K562 (cell line): ENCODE measurements at regions not wholly inside any gene's neighbourhood (a gene's known extent, or its start where the extent isn't known, plus 50 kb on each side); places are given as distances from the start of the nearest gene placed in this dataset.

ENCODE experiments used
- CC2D1A ChIP-seq: fragments of 450-650 bp; IDR thresholded peaks from 2 replicates; pipeline ENCODE4 v1.6.1; 2017; ENCODE audit warnings: mild to moderate bottlenecking
- CREB1 ChIP-seq, 2 experiments: sonication (generic) in 1 of 2; formaldehyde crosslinking in 1 of 2; IDR thresholded peaks; 2 replicates each; pipeline versions ENCODE4 v1.6.1 to v1.8.0; 2012 to 2022; ENCODE audit warnings: inconsistent platforms in 1 of 2, mild to moderate bottlenecking in 1 of 2, missing genetic modification reagents in 1 of 2, moderate library complexity in 1 of 2
- EZH2 ChIP-seq: IDR thresholded peaks from 2 replicates; pipeline ENCODE4 v1.6.1; 2012; ENCODE audit warnings: low read depth, mild to moderate bottlenecking, inconsistent platforms, low read length, borderline replicate concordance
- GABPA ChIP-seq: fragments of 200-800 bp; sonication (Bioruptor generic); conservative IDR thresholded peaks from 2 replicates; pipeline ENCODE4 v1.6.1; 2016; ENCODE audit warnings: low read depth, missing genetic modification characterization, missing compliant biosample characterization
- HEY1 ChIP-seq: fragments of 250-450 bp; sonication (Bioruptor Pico); IDR thresholded peaks from 2 replicates; pipeline ENCODE4 v1.5.0; 2020; ENCODE audit warnings: mild to moderate bottlenecking, moderate library complexity, borderline replicate concordance
- L3MBTL2 ChIP-seq: fragments of 450-650 bp; IDR thresholded peaks from 2 replicates; pipeline ENCODE4 v1.6.1; 2016; ENCODE audit warnings: mild to moderate bottlenecking, moderate library complexity
- MED1 ChIP-seq: sonication (generic); formaldehyde crosslinking; IDR thresholded peaks from 2 replicates; pipeline ENCODE4 v1.8.1; 2023; ENCODE audit warnings: missing genetic modification reagents, borderline replicate concordance
- SP2 ChIP-seq: IDR thresholded peaks from 2 replicates; pipeline ENCODE4 v1.6.1; 2011; ENCODE audit warnings: mild to moderate bottlenecking, low read depth, low read length, moderate library complexity; ENCODE audit not compliant: poor library complexity, severe bottlenecking; ENCODE audit errors: extremely low read depth
- TF ChIP-seq, protein P1 (sequence below), 3 experiments: IDR thresholded peaks in 2 of 3; conservative IDR thresholded peaks in 1 of 3; 2 replicates each; pipeline ENCODE4 v1.5.1; 2011 to 2012; ENCODE audit warnings: low read length in 3 of 3, mild to moderate bottlenecking in 3 of 3, control low read depth in 2 of 3, improper control_type of control experiment in 1 of 3, inconsistent platforms in 1 of 3, low read depth in 1 of 3, mixed read lengths in 1 of 3, moderate library complexity in 1 of 3; ENCODE audit not compliant: insufficient read depth in 2 of 3
- TF ChIP-seq, protein P2 (sequence below): conservative IDR thresholded peaks from 2 replicates; pipeline ENCODE4 v1.6.1; 2011; ENCODE audit warnings: low read depth, mild to moderate bottlenecking, low read length; ENCODE audit not compliant: control insufficient read depth
- TF ChIP-seq, protein P3 (sequence below): fragments of 150-350 bp; conservative IDR thresholded peaks from 2 replicates; pipeline ENCODE4 v1.6.1; 2014; ENCODE audit warnings: low read length
- TF ChIP-seq, protein P4 (sequence below): fragments of 450-650 bp; IDR thresholded peaks from 2 replicates; pipeline ENCODE4 v1.6.1; 2016; ENCODE audit warnings: mild to moderate bottlenecking, moderate library complexity
- TF ChIP-seq, protein P5 (sequence below): sonication (generic); formaldehyde crosslinking; IDR thresholded peaks from 2 replicates; pipeline ENCODE4 v1.8.0; 2023; ENCODE audit warnings: mild to moderate bottlenecking, missing genetic modification reagents

DNA sequence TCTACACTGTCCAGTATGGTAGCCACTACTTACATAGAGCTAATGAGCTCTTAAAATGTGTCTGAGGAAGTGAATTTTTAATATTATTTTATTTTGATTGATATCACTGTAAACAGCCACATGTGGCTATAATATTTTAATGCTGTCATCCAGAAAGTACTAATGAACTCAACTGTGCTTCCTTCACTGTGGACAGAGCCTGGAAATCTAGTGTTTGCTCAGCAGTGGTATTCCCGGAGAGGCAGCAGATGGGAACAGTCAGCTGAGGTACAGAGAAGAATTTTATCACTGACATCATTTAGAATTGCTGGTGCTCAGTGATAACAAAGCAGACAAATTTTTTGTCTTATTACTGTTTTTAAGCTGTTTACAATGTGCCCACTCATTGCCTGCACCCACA is 68.7 kb upstream of the ACP3 start:
- TF ChIP-seq, protein P1, sequence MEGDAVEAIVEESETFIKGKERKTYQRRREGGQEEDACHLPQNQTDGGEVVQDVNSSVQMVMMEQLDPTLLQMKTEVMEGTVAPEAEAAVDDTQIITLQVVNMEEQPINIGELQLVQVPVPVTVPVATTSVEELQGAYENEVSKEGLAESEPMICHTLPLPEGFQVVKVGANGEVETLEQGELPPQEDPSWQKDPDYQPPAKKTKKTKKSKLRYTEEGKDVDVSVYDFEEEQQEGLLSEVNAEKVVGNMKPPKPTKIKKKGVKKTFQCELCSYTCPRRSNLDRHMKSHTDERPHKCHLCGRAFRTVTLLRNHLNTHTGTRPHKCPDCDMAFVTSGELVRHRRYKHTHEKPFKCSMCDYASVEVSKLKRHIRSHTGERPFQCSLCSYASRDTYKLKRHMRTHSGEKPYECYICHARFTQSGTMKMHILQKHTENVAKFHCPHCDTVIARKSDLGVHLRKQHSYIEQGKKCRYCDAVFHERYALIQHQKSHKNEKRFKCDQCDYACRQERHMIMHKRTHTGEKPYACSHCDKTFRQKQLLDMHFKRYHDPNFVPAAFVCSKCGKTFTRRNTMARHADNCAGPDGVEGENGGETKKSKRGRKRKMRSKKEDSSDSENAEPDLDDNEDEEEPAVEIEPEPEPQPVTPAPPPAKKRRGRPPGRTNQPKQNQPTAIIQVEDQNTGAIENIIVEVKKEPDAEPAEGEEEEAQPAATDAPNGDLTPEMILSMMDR (IDR thresholded peaks at IDR 0.05 in 2 of 3, conservative IDR thresholded peaks at IDR 0.05 in 1 of 3; ENCODE audit: insufficient read depth in 2 of 3, low read depth in 1 of 3, low read length in 3 of 3): no peak
- TF ChIP-seq, protein P2, sequence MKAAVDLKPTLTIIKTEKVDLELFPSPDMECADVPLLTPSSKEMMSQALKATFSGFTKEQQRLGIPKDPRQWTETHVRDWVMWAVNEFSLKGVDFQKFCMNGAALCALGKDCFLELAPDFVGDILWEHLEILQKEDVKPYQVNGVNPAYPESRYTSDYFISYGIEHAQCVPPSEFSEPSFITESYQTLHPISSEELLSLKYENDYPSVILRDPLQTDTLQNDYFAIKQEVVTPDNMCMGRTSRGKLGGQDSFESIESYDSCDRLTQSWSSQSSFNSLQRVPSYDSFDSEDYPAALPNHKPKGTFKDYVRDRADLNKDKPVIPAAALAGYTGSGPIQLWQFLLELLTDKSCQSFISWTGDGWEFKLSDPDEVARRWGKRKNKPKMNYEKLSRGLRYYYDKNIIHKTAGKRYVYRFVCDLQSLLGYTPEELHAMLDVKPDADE: no peak
- TF ChIP-seq, protein P3, sequence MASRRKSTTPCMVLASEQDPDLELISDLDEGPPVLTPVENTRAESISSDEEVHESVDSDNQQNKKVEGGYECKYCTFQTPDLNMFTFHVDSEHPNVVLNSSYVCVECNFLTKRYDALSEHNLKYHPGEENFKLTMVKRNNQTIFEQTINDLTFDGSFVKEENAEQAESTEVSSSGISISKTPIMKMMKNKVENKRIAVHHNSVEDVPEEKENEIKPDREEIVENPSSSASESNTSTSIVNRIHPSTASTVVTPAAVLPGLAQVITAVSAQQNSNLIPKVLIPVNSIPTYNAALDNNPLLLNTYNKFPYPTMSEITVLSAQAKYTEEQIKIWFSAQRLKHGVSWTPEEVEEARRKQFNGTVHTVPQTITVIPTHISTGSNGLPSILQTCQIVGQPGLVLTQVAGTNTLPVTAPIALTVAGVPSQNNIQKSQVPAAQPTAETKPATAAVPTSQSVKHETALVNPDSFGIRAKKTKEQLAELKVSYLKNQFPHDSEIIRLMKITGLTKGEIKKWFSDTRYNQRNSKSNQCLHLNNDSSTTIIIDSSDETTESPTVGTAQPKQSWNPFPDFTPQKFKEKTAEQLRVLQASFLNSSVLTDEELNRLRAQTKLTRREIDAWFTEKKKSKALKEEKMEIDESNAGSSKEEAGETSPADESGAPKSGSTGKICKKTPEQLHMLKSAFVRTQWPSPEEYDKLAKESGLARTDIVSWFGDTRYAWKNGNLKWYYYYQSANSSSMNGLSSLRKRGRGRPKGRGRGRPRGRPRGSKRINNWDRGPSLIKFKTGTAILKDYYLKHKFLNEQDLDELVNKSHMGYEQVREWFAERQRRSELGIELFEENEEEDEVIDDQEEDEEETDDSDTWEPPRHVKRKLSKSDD: no peak
- TF ChIP-seq, protein P4, sequence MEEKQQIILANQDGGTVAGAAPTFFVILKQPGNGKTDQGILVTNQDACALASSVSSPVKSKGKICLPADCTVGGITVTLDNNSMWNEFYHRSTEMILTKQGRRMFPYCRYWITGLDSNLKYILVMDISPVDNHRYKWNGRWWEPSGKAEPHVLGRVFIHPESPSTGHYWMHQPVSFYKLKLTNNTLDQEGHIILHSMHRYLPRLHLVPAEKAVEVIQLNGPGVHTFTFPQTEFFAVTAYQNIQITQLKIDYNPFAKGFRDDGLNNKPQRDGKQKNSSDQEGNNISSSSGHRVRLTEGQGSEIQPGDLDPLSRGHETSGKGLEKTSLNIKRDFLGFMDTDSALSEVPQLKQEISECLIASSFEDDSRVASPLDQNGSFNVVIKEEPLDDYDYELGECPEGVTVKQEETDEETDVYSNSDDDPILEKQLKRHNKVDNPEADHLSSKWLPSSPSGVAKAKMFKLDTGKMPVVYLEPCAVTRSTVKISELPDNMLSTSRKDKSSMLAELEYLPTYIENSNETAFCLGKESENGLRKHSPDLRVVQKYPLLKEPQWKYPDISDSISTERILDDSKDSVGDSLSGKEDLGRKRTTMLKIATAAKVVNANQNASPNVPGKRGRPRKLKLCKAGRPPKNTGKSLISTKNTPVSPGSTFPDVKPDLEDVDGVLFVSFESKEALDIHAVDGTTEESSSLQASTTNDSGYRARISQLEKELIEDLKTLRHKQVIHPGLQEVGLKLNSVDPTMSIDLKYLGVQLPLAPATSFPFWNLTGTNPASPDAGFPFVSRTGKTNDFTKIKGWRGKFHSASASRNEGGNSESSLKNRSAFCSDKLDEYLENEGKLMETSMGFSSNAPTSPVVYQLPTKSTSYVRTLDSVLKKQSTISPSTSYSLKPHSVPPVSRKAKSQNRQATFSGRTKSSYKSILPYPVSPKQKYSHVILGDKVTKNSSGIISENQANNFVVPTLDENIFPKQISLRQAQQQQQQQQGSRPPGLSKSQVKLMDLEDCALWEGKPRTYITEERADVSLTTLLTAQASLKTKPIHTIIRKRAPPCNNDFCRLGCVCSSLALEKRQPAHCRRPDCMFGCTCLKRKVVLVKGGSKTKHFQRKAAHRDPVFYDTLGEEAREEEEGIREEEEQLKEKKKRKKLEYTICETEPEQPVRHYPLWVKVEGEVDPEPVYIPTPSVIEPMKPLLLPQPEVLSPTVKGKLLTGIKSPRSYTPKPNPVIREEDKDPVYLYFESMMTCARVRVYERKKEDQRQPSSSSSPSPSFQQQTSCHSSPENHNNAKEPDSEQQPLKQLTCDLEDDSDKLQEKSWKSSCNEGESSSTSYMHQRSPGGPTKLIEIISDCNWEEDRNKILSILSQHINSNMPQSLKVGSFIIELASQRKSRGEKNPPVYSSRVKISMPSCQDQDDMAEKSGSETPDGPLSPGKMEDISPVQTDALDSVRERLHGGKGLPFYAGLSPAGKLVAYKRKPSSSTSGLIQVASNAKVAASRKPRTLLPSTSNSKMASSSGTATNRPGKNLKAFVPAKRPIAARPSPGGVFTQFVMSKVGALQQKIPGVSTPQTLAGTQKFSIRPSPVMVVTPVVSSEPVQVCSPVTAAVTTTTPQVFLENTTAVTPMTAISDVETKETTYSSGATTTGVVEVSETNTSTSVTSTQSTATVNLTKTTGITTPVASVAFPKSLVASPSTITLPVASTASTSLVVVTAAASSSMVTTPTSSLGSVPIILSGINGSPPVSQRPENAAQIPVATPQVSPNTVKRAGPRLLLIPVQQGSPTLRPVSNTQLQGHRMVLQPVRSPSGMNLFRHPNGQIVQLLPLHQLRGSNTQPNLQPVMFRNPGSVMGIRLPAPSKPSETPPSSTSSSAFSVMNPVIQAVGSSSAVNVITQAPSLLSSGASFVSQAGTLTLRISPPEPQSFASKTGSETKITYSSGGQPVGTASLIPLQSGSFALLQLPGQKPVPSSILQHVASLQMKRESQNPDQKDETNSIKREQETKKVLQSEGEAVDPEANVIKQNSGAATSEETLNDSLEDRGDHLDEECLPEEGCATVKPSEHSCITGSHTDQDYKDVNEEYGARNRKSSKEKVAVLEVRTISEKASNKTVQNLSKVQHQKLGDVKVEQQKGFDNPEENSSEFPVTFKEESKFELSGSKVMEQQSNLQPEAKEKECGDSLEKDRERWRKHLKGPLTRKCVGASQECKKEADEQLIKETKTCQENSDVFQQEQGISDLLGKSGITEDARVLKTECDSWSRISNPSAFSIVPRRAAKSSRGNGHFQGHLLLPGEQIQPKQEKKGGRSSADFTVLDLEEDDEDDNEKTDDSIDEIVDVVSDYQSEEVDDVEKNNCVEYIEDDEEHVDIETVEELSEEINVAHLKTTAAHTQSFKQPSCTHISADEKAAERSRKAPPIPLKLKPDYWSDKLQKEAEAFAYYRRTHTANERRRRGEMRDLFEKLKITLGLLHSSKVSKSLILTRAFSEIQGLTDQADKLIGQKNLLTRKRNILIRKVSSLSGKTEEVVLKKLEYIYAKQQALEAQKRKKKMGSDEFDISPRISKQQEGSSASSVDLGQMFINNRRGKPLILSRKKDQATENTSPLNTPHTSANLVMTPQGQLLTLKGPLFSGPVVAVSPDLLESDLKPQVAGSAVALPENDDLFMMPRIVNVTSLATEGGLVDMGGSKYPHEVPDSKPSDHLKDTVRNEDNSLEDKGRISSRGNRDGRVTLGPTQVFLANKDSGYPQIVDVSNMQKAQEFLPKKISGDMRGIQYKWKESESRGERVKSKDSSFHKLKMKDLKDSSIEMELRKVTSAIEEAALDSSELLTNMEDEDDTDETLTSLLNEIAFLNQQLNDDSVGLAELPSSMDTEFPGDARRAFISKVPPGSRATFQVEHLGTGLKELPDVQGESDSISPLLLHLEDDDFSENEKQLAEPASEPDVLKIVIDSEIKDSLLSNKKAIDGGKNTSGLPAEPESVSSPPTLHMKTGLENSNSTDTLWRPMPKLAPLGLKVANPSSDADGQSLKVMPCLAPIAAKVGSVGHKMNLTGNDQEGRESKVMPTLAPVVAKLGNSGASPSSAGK: no peak
- no peak for TF ChIP-seq EZH2
- TF ChIP-seq CC2D1A: no peak
- TF ChIP-seq MED1 (CRISPR knock-in tag): no peak
- TF ChIP-seq L3MBTL2: no peak
- no peak for TF ChIP-seq GABPA
- TF ChIP-seq CREB1 (IDR thresholded peaks at IDR 0.05): no peak
- TF ChIP-seq CREB1 (CRISPR knock-in tag; IDR thresholded peaks at IDR 0.05): no peak
- TF ChIP-seq HEY1: no peak
- TF ChIP-seq, protein P5, sequence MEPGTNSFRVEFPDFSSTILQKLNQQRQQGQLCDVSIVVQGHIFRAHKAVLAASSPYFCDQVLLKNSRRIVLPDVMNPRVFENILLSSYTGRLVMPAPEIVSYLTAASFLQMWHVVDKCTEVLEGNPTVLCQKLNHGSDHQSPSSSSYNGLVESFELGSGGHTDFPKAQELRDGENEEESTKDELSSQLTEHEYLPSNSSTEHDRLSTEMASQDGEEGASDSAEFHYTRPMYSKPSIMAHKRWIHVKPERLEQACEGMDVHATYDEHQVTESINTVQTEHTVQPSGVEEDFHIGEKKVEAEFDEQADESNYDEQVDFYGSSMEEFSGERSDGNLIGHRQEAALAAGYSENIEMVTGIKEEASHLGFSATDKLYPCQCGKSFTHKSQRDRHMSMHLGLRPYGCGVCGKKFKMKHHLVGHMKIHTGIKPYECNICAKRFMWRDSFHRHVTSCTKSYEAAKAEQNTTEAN (CRISPR knock-in tag): no peak
- TF ChIP-seq SP2: no peak
